ENCODE measurements at regions not wholly inside any gene's neighbourhood (a gene's known extent, or its start where the extent isn't known, plus 50 kb on each side); places are given as distances from the start of the nearest gene placed in this dataset.

DNA sequence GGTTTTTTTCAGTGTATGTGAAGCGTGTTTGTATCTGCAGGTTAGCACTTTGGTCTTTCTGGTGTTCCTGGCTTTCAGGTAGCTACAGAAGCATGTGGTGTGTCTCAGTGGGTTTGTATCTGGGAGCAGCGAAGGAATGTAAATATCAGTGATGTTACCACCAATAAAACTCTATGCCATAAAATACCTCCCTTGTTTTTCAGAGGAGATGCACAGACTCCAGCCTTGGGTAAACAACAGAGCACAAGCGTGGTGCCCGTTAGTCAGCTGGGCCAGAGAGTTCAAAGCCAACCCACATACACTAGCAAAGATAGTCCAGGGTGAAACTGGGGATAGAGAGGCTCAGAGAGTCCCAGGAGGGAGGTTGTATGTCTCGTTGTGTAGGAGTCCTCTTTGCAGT is 393.8 kb downstream of the SMOC2 start:
- H3K4me1 Mint-ChIP-seq = peaks cover 0 to 11% of the 10 kb centered on the region in 2 donors
- peaks cover 13 to 36% of the 10 kb centered on the region in 2 donors for H3K27me3 Mint-ChIP-seq (ENCODE audit: low read depth in 2 of 2)
- Histone ChIP-seq H3K36me3 (ENCODE audit: control insufficient read depth, insufficient read depth, low read length) (no peaks in the 10 kb centered on the region), H3K4me1 (ENCODE audit: control insufficient read depth, insufficient read depth, low read length) (no peaks in the 10 kb centered on the region), H3K27me3 (ENCODE audit: control insufficient read depth, insufficient read depth, low read length) (no peaks in the 10 kb centered on the region), H3K9me3 (ENCODE audit: control insufficient read depth, insufficient read depth, low read length) (peaks cover 1% of the 10 kb centered on the region), H3K27ac (ENCODE audit: low read length) (no peak overlapping the region), H3K4me3 (ENCODE audit: low read length) (no peak overlapping the region)
- WGBS (ENCODE audit: insufficient coverage) = 86% methylated on average over 3 of the region's 5 CpGs
- no peak for DNase-seq
- H3K9me3 Mint-ChIP-seq = no peaks in the 10 kb centered on the region
- intact Hi-C loops (cut with micrococcal nuclease) = no loop called here
- no peak overlapping the region for H3K4me3 Mint-ChIP-seq
- peaks cover 8% of the 10 kb centered on the region for H3K36me3 Mint-ChIP-seq
- no peak overlapping the region for H3K27ac Mint-ChIP-seq
- ATAC-seq = no peak
- TF ChIP-seq, protein P1, sequence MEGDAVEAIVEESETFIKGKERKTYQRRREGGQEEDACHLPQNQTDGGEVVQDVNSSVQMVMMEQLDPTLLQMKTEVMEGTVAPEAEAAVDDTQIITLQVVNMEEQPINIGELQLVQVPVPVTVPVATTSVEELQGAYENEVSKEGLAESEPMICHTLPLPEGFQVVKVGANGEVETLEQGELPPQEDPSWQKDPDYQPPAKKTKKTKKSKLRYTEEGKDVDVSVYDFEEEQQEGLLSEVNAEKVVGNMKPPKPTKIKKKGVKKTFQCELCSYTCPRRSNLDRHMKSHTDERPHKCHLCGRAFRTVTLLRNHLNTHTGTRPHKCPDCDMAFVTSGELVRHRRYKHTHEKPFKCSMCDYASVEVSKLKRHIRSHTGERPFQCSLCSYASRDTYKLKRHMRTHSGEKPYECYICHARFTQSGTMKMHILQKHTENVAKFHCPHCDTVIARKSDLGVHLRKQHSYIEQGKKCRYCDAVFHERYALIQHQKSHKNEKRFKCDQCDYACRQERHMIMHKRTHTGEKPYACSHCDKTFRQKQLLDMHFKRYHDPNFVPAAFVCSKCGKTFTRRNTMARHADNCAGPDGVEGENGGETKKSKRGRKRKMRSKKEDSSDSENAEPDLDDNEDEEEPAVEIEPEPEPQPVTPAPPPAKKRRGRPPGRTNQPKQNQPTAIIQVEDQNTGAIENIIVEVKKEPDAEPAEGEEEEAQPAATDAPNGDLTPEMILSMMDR (IDR thresholded peaks at IDR 0.05) = no peak

DNA sequence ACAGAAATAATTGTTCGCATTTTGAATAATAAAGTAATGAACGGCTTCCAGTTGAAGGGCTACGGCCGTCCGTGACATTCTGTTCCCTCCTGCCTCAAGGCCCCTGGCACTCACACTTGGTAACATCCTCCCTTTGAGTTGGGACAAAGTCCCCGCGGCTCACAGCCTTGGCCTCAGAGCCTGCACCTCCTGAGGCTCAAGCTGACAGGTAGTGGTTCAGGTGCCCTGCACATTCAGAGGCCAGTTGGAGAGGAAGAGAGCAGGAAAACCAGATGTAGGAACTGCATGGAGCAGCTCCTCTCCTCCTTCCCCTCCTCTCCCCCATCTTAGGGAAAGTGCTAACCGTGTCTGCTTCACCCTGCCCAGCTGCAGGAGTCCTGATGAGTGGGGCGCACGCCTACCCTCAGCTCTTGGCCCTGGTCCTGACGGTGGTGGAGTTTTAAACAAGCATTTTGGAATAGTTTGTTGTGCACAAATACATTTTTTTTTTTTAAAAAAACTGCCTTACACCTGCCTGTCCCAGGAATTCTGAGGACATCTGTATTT is 393.1 kb downstream of the SMOC2 start:
- intact Hi-C loops (cut with micrococcal nuclease) = no loop called here
- no peak for ATAC-seq
- Histone ChIP-seq H3K27me3 (ENCODE audit: control insufficient read depth, insufficient read depth, low read length) (no peaks in the 10 kb centered on the region), H3K36me3 (ENCODE audit: control insufficient read depth, insufficient read depth, low read length) (no peaks in the 10 kb centered on the region), H3K9me3 (ENCODE audit: control insufficient read depth, insufficient read depth, low read length) (no peaks in the 10 kb centered on the region), H3K27ac (ENCODE audit: low read length) (no peak overlapping the region), H3K4me3 (ENCODE audit: low read length) (no peak overlapping the region), H3K4me1 (ENCODE audit: control insufficient read depth, insufficient read depth, low read length) (no peaks in the 10 kb centered on the region)
- TF ChIP-seq, protein P1 (IDR thresholded peaks at IDR 0.05) = no peak
- Mint-ChIP-seq H3K4me3 (no peak overlapping the region), H3K36me3 (peaks cover 8% of the 10 kb centered on the region), H3K27ac (no peak overlapping the region), H3K27me3 (ENCODE audit: low read depth in 2 of 2) (peaks cover 7 to 34% of the 10 kb centered on the region in 2 donors), H3K9me3 (no peaks in the 10 kb centered on the region), H3K4me1 (peaks cover 0 to 4% of the 10 kb centered on the region in 2 donors)
- no peak for DNase-seq
- 73% methylated on average over 10 of the region's 11 CpGs for WGBS (ENCODE audit: insufficient coverage)

DNA sequence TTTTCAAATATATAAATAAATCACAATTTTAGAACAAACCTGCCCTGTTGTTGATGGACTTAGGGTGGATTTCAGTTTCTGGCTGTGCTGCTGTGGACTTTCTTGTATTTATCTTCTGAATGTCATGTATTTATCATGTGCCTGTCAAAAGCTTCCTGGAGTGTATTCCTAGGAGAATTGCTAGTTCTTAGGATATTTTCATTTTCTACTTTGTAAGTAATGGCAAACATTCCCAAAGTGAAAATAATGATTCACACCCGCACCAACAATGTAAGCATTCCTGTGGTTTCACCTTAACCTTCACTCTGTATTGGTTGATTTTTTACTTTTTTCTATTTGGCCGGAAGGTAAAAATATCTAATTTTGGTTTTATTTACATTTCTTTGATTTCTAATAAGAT is 387.8 kb downstream of the SMOC2 start:
- Mint-ChIP-seq H3K36me3 (no peaks in the 10 kb centered on the region), H3K4me3 (no peak overlapping the region), H3K27me3 (ENCODE audit: low read depth in 2 of 2) (peaks cover 0 to 10% of the 10 kb centered on the region in 2 donors), H3K27ac (no peak overlapping the region), H3K9me3 (no peaks in the 10 kb centered on the region), H3K4me1 (no peaks in the 10 kb centered on the region)
- Histone ChIP-seq H3K36me3 (ENCODE audit: control insufficient read depth, insufficient read depth, low read length) (no peaks in the 10 kb centered on the region), H3K9me3 (ENCODE audit: control insufficient read depth, insufficient read depth, low read length) (no peaks in the 10 kb centered on the region), H3K4me1 (ENCODE audit: control insufficient read depth, insufficient read depth, low read length) (no peaks in the 10 kb centered on the region), H3K27me3 (ENCODE audit: control insufficient read depth, insufficient read depth, low read length) (no peaks in the 10 kb centered on the region), H3K4me3 (ENCODE audit: low read length) (no peak overlapping the region), H3K27ac (ENCODE audit: low read length) (no peak overlapping the region)
- DNase-seq = no peak
- TF ChIP-seq, protein P1 (IDR thresholded peaks at IDR 0.05) = no peak
- intact Hi-C loops (cut with micrococcal nuclease) = loop anchor here (10.0 kb wide), 1 partner anchor 56 kb away; no protein-coding TSS in a partner anchor
- no CpG with 5 or more reads among the region's 2 CpGs for WGBS (ENCODE audit: insufficient coverage)
- ATAC-seq = no peak

DNA sequence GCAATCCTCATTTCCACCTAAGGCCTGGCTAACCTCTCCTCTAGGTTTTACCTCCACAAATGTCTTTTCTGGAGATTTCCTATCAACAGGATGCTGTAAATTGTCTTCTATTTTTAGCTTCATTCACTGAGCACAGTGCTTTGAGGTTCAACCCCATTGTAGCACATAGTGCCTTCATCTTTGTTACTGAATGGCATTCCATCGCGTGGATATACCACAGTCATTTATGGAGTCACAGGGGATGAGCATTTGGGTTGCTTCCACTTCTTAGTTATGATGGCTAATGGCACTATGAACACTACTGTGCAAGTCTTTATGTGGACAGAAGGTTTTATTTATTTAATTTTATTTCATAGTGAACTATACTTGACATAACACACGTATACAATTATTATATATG is 387.1 kb downstream of the SMOC2 start:
- ATAC-seq (no peak), DNase-seq (no peak)
- no peaks in the 10 kb centered on the region for H3K4me1 Mint-ChIP-seq
- H3K4me3 Mint-ChIP-seq = no peak overlapping the region
- Histone ChIP-seq H3K27me3 (ENCODE audit: control insufficient read depth, insufficient read depth, low read length) (no peaks in the 10 kb centered on the region), H3K9me3 (ENCODE audit: control insufficient read depth, insufficient read depth, low read length) (no peaks in the 10 kb centered on the region), H3K4me1 (ENCODE audit: control insufficient read depth, insufficient read depth, low read length) (no peaks in the 10 kb centered on the region), H3K4me3 (ENCODE audit: low read length) (no peak overlapping the region), H3K36me3 (ENCODE audit: control insufficient read depth, insufficient read depth, low read length) (no peaks in the 10 kb centered on the region), H3K27ac (ENCODE audit: low read length) (no peak overlapping the region)
- H3K27ac Mint-ChIP-seq = no peak overlapping the region
- H3K27me3 Mint-ChIP-seq (ENCODE audit: low read depth in 2 of 2) = peaks cover 0 to 5% of the 10 kb centered on the region in 2 donors
- no peaks in the 10 kb centered on the region for H3K36me3 Mint-ChIP-seq
- no peaks in the 10 kb centered on the region for H3K9me3 Mint-ChIP-seq
- TF ChIP-seq, protein P1 (IDR thresholded peaks at IDR 0.05) = no peak
- intact Hi-C loops (cut with micrococcal nuclease) = loop anchor here (10.0 kb wide), 1 partner anchor 57 kb away; no protein-coding TSS in a partner anchor
- 97% methylated on average over 2 of the region's 3 CpGs for WGBS (ENCODE audit: insufficient coverage)

Data from natural killer cell (primary cell).